ENCODE measurements at regions not wholly inside any gene's neighbourhood (a gene's known extent, or its start where the extent isn't known, plus 50 kb on each side); places are given as distances from the start of the nearest gene placed in this dataset.

GRCh38 chr2:23127465-23127864, 257.5 kb upstream of the KLHL29 start:
- no peak for DNase-seq

- DNase-seq = no peak
These were observed 256.2 kb upstream of the KLHL29 start for GRCh38 chr2:23128684-23129292.

GRCh38 chr2:23131066-23131575, 253.9 kb upstream of the KLHL29 start:
- DNase-seq = no peak

GRCh38 chr2:23132000-23132399, 253.0 kb upstream of the KLHL29 start:
- DNase-seq = no peak

GRCh38 chr2:23132823-23133595, 252.0 kb upstream of the KLHL29 start:
- no peak for DNase-seq

GRCh38 chr2:23134726-23135125, 250.3 kb upstream of the KLHL29 start:
- no peak for DNase-seq

GRCh38 chr2:23135481-23136100, 249.4 kb upstream of the KLHL29 start:
- DNase-seq = no peak

- DNase-seq = no peak
These were observed 247.8 kb upstream of the KLHL29 start for GRCh38 chr2:23137166-23137565.

GRCh38 chr2:23138701-23139100, 246.3 kb upstream of the KLHL29 start:
- DNase-seq = no peak

GRCh38 chr2:23145460-23145859, 239.5 kb upstream of the KLHL29 start:
- no peak for DNase-seq

GRCh38 chr2:23146011-23146410, 239.0 kb upstream of the KLHL29 start:
- no peak for DNase-seq

GRCh38 chr2:23148342-23148741, 236.6 kb upstream of the KLHL29 start:
- no peak for DNase-seq

GRCh38 chr2:23149777-23150176, 235.2 kb upstream of the KLHL29 start:
- DNase-seq = no peak

GRCh38 chr2:23153484-23153883, 231.5 kb upstream of the KLHL29 start:
- no peak for DNase-seq

- no peak for DNase-seq
These were observed 230.0 kb upstream of the KLHL29 start for GRCh38 chr2:23155022-23155421.

GRCh38 chr2:23157812-23158211, 227.2 kb upstream of the KLHL29 start:
- DNase-seq = no peak

GRCh38 chr2:23158306-23158705, 226.7 kb upstream of the KLHL29 start:
- no peak for DNase-seq

- no peak for DNase-seq
These were observed 225.1 kb upstream of the KLHL29 start for GRCh38 chr2:23159746-23160405.

- no peak for DNase-seq
These were observed 220.8 kb upstream of the KLHL29 start for GRCh38 chr2:23164173-23164572.

GRCh38 chr2:23169896-23170295, 215.1 kb upstream of the KLHL29 start:
- DNase-seq = no peak

- DNase-seq = no peak
These were observed 213.9 kb upstream of the KLHL29 start for GRCh38 chr2:23171108-23171507.

- no peak for DNase-seq
These were observed 206.6 kb upstream of the KLHL29 start for GRCh38 chr2:23178396-23178795.

GRCh38 chr2:23183733-23184132, 201.2 kb upstream of the KLHL29 start:
- no peak for DNase-seq
